Endothelial cell of umbilical vein (primary cell): ENCODE measurements at regions not wholly inside any gene's neighbourhood (a gene's known extent, or its start where the extent isn't known, plus 50 kb on each side); places are given as distances from the start of the nearest gene placed in this dataset.

ENCODE experiments used
- BruUV-seq: library from RNA; stranded (reverse); fragments of 400-500 nt; replicated peaks from 2 replicates; lab custom pipeline; 2021; lab: Mats Ljungman, UMichigan
- CTCF ChIA-PET: fragments of 300-600, 350-600 bp; sonication (Branson Sonifier 250); formaldehyde crosslinking; loops from one replicate; lab custom pipeline; 2021; ENCODE audit warnings: antibody characterized with exemption, inconsistent platforms; lab: Charles Lee
- POLR2A ChIA-PET: fragments of 300-600, 350-600 bp; sonication (Branson Sonifier 250); formaldehyde crosslinking; loops from one replicate; lab custom pipeline; 2021; ENCODE audit warnings: antibody characterized with exemption, inconsistent platforms; lab: Charles Lee
- DNase-seq: peaks from one replicate; pipeline ENCODE4 v3.0.0-alpha.2; 2011; ENCODE audit warnings: low read depth, low spot score
- FAIRE-seq: peaks from 2 replicates; lab custom pipeline; 2011; peaks lifted over from hg19 to GRCh38; lab: Jason Lieb, UNC
- H2AFZ ChIP-seq: 2 replicates; pipeline ENCODE4 v1.6.0; 2012; ENCODE audit warnings: low read depth, low read length, control low read depth, inconsistent platforms
- H3K27ac ChIP-seq: 2 replicates; pipeline ENCODE4 v1.5.1; 2011; ENCODE audit warnings: low read depth, mild to moderate bottlenecking, control low read depth, low read length, moderate library complexity; ENCODE audit not compliant: insufficient read depth
- H3K27me3 ChIP-seq, 2 experiments: 2 replicates each; pipeline versions ENCODE4 v1.6.0 to v1.6.1; 2011; ENCODE audit warnings: low read length in 2 of 2, mixed read lengths in 1 of 2; ENCODE audit not compliant: control insufficient read depth in 2 of 2, insufficient read depth in 2 of 2
- H3K36me3 ChIP-seq, 2 experiments: 2 replicates in 1 of 2; 3 replicates in 1 of 2; pipeline ENCODE4 v1.5.1; 2011; ENCODE audit warnings: low read length in 2 of 2, mild to moderate bottlenecking in 1 of 2, moderate library complexity in 1 of 2; ENCODE audit not compliant: control insufficient read depth in 2 of 2, insufficient read depth in 2 of 2; ENCODE audit errors: extremely low read depth in 1 of 2
- H3K4me1 ChIP-seq: 3 replicates; pipeline ENCODE4 v1.5.1; 2011; ENCODE audit warnings: mild to moderate bottlenecking, low read length; ENCODE audit not compliant: control insufficient read depth, insufficient read depth; ENCODE audit errors: extremely low read depth
- H3K4me2 ChIP-seq: 2 replicates; pipeline ENCODE4 v1.6.1; 2011; ENCODE audit warnings: low read length, control low read depth, mixed read lengths; ENCODE audit not compliant: insufficient read depth
- H3K4me3 ChIP-seq, 3 experiments: fragments of 200-600 bp in 1 of 3; sonication (generic), shearing (Covaris generic) in 1 of 3; replicated peaks in 1 of 3; 2 replicates each; pipeline ENCODE4 v1.5.1; 2011 to 2016; ENCODE audit warnings: control low read depth in 3 of 3, low read length in 3 of 3, mild to moderate bottlenecking in 2 of 3, inconsistent platforms in 1 of 3, low read depth in 1 of 3, moderate library complexity in 1 of 3; ENCODE audit not compliant: insufficient read depth in 1 of 3
- H3K79me2 ChIP-seq: 2 replicates; pipeline ENCODE4 v1.6.0; 2012; ENCODE audit warnings: low read length, inconsistent platforms; ENCODE audit not compliant: control insufficient read depth, insufficient read depth
- H3K9ac ChIP-seq: replicated peaks from 2 replicates; pipeline ENCODE3; 2011; ENCODE audit warnings: low read length, control low read depth; ENCODE audit not compliant: insufficient read depth; ENCODE audit errors: extremely low read depth
- H3K9me1 ChIP-seq: replicated peaks from 3 replicates; pipeline ENCODE4 v1.6.0; 2011; ENCODE audit warnings: mild to moderate bottlenecking, low read length; ENCODE audit not compliant: control insufficient read depth, insufficient read depth; ENCODE audit errors: extremely low read depth
- H3K9me3 ChIP-seq: replicated peaks from 2 replicates; pipeline ENCODE4 v1.5.1; 2012; ENCODE audit warnings: low read length, inconsistent platforms; ENCODE audit not compliant: control insufficient read depth, insufficient read depth
- H4K20me1 ChIP-seq: replicated peaks from 2 replicates; pipeline ENCODE3; 2011; ENCODE audit warnings: mild to moderate bottlenecking, low read length; ENCODE audit not compliant: control insufficient read depth, insufficient read depth; ENCODE audit errors: extremely low read depth
- CTCF ChIP-seq, 2 donors: IDR thresholded peaks; 1 replicate in 1 of 2; 2 replicates in 1 of 2; pipeline ENCODE4 v1.5.1; 2011; ENCODE audit warnings: low read length in 2 of 2, mild to moderate bottlenecking in 2 of 2, moderate library complexity in 2 of 2, control low read depth in 1 of 2, inconsistent platforms in 1 of 2, low read depth in 1 of 2; ENCODE audit not compliant: insufficient read depth in 1 of 2; ENCODE audit errors: extremely low read depth in 1 of 2
- EZH2 ChIP-seq: IDR thresholded peaks from 2 replicates; pipeline ENCODE4 v1.6.1; 2012; ENCODE audit warnings: borderline replicate concordance, low read depth, mild to moderate bottlenecking, moderate library complexity, low read length, inconsistent platforms; ENCODE audit not compliant: severe bottlenecking
- FOS ChIP-seq: IDR thresholded peaks from 2 replicates; pipeline ENCODE4 v1.6.1; 2011; ENCODE audit warnings: mild to moderate bottlenecking, low read length, moderate library complexity, borderline replicate concordance; ENCODE audit not compliant: insufficient read depth
- GATA2 ChIP-seq: IDR thresholded peaks from 2 replicates; pipeline ENCODE4 v1.7.0; 2011; ENCODE audit warnings: low read depth, mild to moderate bottlenecking, moderate library complexity, mixed read lengths, low read length; ENCODE audit not compliant: insufficient read length, insufficient read depth
- JUN ChIP-seq: IDR thresholded peaks from 2 replicates; pipeline ENCODE4 v1.6.1; 2011; ENCODE audit warnings: borderline replicate concordance, low read depth; ENCODE audit not compliant: insufficient read length, insufficient read depth
- MYC ChIP-seq: IDR thresholded peaks from one replicate; pipeline ENCODE4 v1.6.1; 2011; ENCODE audit warnings: mild to moderate bottlenecking, low read depth, low read length
- POLR2AphosphoS5 ChIP-seq: IDR thresholded peaks from 2 replicates; pipeline ENCODE4 v1.6.1; 2012; ENCODE audit warnings: low read depth, mild to moderate bottlenecking, control low read depth, low read length, moderate library complexity; ENCODE audit not compliant: insufficient read depth
- dilution Hi-C: fragments of 300-500 bp; cut with MboI; formaldehyde crosslinking; loops from one replicate; pipeline ENCODE4 v1.15.0; 2019; ENCODE audit warnings: low sequenced_read_pairs; ENCODE audit not compliant: extremely low pct_ligation_motif_present
- intact Hi-C: fragments of 100-400 bp; cut with micrococcal nuclease; formaldehyde crosslinking; loops from one replicate; pipeline ENCODE4 v1.10.0; 2022
- TF ChIP-seq, protein P1 (sequence below): IDR thresholded peaks from 2 replicates; pipeline ENCODE4 v1.6.1; 2011; ENCODE audit not compliant: insufficient read depth, insufficient read length

- Histone ChIP-seq H3K9me3 (no peaks in the 10 kb centered on the region), H3K4me3 (no peak overlapping the region), H3K9ac (no peak overlapping the region), H3K27me3 (no peaks in the 10 kb centered on the region), H3K4me2 (no peak overlapping the region), H3K79me2 (no peaks in the 10 kb centered on the region), H3K9me1 (no peaks in the 10 kb centered on the region), H2AFZ (no peak overlapping the region), H3K4me1 (no peaks in the 10 kb centered on the region), H3K27ac (no peak overlapping the region), H3K36me3 (no peaks in the 10 kb centered on the region), H4K20me1 (no peaks in the 10 kb centered on the region)
- TF ChIP-seq CTCF (IDR thresholded peaks at IDR 0.05; ENCODE audit: extremely low read depth in 1 of 2, insufficient read depth in 1 of 2, low read depth in 1 of 2, low read length in 2 of 2) (no peak), MYC (no peak), GATA2 (no peak), POLR2AphosphoS5 (no peak), FOS (no peak), JUN (no peak), EZH2 (no peak)
- TF ChIP-seq, protein P1, sequence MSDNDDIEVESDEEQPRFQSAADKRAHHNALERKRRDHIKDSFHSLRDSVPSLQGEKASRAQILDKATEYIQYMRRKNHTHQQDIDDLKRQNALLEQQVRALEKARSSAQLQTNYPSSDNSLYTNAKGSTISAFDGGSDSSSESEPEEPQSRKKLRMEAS = no peak
- FAIRE-seq (no peak), DNase-seq (no peak)
- CTCF ChIA-PET = interaction anchor here (1.5 kb wide), 1 partner anchor 9 kb away, joined by 3 read pairs; no protein-coding TSS in a partner anchor
- dilution Hi-C loops = no loop called here
- no TSS peak for BruUV-seq
- intact Hi-C loops = no loop called here
- POLR2A ChIA-PET = no interaction called here
These were observed 743.2 kb upstream of the RGS18 start for GRCh38 chr1:191414981-191415640.
